ENCODE measurements at regions not wholly inside any gene's neighbourhood (a gene's known extent, or its start where the extent isn't known, plus 50 kb on each side); places are given as distances from the start of the nearest gene placed in this dataset.

DNA sequence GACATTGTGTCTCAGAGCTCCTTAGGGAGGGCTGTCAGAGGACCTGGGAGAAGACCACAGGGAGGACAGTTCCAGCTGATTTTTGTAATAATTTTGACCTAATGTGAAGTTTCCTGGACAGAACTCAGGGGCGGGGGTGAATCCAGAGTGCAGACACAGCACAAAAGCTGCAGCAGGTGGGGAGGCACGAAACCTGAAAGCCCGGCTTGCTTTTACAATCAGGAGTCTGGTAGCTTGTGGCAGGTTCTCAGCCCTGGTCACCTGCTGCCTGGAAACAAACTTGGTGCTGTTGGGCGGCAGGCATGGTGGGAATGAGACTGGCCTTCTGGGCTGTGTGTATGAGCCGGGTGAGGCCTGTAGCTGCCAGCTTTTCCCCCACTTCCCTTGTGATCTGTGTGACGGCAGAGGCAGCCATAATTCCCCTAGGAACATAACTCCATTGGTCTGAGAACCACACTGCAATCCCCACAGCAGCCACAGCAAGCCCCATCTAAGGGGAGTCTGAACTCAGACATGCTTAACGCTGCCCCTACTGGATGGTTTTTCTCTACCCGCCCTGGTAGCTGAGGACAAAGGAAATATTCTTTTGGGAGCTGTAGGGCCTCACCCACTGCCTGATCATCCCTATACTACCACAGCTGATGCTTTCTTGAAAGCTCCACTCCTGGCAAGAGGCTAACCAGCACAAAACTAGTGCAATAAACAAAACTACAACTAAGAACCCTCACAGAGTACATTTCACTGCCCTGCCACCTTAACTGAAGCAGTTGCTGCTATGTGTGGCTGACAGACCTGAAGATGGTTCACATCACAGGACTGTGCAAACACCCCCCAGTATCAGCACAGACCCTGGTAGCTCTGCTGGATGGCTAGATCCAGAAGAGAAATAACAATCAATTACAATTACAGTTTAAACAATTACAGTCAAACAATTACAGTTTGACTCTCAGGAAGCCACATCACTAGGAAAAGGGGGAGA, 1055.1 kb upstream of the GJE1 start:
- TF ChIP-seq POLR2AphosphoS5 (IDR thresholded peaks at IDR 0.05): no peak
- TF ChIP-seq, protein P1, sequence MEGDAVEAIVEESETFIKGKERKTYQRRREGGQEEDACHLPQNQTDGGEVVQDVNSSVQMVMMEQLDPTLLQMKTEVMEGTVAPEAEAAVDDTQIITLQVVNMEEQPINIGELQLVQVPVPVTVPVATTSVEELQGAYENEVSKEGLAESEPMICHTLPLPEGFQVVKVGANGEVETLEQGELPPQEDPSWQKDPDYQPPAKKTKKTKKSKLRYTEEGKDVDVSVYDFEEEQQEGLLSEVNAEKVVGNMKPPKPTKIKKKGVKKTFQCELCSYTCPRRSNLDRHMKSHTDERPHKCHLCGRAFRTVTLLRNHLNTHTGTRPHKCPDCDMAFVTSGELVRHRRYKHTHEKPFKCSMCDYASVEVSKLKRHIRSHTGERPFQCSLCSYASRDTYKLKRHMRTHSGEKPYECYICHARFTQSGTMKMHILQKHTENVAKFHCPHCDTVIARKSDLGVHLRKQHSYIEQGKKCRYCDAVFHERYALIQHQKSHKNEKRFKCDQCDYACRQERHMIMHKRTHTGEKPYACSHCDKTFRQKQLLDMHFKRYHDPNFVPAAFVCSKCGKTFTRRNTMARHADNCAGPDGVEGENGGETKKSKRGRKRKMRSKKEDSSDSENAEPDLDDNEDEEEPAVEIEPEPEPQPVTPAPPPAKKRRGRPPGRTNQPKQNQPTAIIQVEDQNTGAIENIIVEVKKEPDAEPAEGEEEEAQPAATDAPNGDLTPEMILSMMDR (IDR thresholded peaks at IDR 0.05): no peak
- TF ChIP-seq POLR2A (IDR thresholded peaks at IDR 0.05): no peak
